ENCODE measurements at regions not wholly inside any gene's neighbourhood (a gene's known extent, or its start where the extent isn't known, plus 50 kb on each side); places are given as distances from the start of the nearest gene placed in this dataset.
A peak's percentile ranks its signal among the peaks of the same experiment; 100 is the strongest.

- Histone ChIP-seq H3K9me2 (ENCODE audit: insufficient read depth, low read length) (no peaks in the 10 kb centered on the region), H4K20me1 (ENCODE audit: insufficient read depth) (no peaks in the 10 kb centered on the region), H3K27ac (ENCODE audit: low read length) (no peak overlapping the region), H3K79me2 (replicated peaks; ENCODE audit: insufficient read depth, low read length) (no peaks in the 10 kb centered on the region), H3K9me3 (ENCODE audit: low read length) (no peaks in the 10 kb centered on the region), H3K4me2 (ENCODE audit: low read length) (no peak overlapping the region), H2AFZ (ENCODE audit: low read depth, low read length) (no peak overlapping the region), H3K4me3 (ENCODE audit: low read length) (no peak overlapping the region), H3F3A (ENCODE audit: insufficient read depth, low read length, poor library complexity, severe bottlenecking) (no peaks in the 10 kb centered on the region), H3K9ac (ENCODE audit: low read length) (no peak overlapping the region), H3K36me3 (ENCODE audit: insufficient read depth, low read length) (no peaks in the 10 kb centered on the region), H3K27me3 (ENCODE audit: insufficient read depth, low read depth, low read length) (no peaks in the 10 kb centered on the region)
- TF ChIP-seq TAF1 (IDR thresholded peaks at IDR 0.05; ENCODE audit: low read depth) (no peak), POLR2AphosphoS5 (IDR thresholded peaks at IDR 0.05) (no peak), EZH2 (IDR thresholded peaks at IDR 0.05; ENCODE audit: borderline replicate concordance, insufficient read depth, low read length, poor library complexity, severe bottlenecking) (no peak), RAD21 (conservative IDR thresholded peaks at IDR 0.05) (no peak), EP300 (conservative IDR thresholded peaks at IDR 0.05; ENCODE audit: poor library complexity, severe bottlenecking) (no peak), SMC3 (conservative IDR thresholded peaks at IDR 0.05; ENCODE audit: poor library complexity) (no peak), MXI1 (conservative IDR thresholded peaks at IDR 0.05; ENCODE audit: poor library complexity, severe bottlenecking) (no peak)
- TF ChIP-seq, protein P1, sequence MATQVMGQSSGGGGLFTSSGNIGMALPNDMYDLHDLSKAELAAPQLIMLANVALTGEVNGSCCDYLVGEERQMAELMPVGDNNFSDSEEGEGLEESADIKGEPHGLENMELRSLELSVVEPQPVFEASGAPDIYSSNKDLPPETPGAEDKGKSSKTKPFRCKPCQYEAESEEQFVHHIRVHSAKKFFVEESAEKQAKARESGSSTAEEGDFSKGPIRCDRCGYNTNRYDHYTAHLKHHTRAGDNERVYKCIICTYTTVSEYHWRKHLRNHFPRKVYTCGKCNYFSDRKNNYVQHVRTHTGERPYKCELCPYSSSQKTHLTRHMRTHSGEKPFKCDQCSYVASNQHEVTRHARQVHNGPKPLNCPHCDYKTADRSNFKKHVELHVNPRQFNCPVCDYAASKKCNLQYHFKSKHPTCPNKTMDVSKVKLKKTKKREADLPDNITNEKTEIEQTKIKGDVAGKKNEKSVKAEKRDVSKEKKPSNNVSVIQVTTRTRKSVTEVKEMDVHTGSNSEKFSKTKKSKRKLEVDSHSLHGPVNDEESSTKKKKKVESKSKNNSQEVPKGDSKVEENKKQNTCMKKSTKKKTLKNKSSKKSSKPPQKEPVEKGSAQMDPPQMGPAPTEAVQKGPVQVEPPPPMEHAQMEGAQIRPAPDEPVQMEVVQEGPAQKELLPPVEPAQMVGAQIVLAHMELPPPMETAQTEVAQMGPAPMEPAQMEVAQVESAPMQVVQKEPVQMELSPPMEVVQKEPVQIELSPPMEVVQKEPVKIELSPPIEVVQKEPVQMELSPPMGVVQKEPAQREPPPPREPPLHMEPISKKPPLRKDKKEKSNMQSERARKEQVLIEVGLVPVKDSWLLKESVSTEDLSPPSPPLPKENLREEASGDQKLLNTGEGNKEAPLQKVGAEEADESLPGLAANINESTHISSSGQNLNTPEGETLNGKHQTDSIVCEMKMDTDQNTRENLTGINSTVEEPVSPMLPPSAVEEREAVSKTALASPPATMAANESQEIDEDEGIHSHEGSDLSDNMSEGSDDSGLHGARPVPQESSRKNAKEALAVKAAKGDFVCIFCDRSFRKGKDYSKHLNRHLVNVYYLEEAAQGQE (IDR thresholded peaks at IDR 0.05; ENCODE audit: borderline replicate concordance): no peak
- TF ChIP-seq, protein P2, sequence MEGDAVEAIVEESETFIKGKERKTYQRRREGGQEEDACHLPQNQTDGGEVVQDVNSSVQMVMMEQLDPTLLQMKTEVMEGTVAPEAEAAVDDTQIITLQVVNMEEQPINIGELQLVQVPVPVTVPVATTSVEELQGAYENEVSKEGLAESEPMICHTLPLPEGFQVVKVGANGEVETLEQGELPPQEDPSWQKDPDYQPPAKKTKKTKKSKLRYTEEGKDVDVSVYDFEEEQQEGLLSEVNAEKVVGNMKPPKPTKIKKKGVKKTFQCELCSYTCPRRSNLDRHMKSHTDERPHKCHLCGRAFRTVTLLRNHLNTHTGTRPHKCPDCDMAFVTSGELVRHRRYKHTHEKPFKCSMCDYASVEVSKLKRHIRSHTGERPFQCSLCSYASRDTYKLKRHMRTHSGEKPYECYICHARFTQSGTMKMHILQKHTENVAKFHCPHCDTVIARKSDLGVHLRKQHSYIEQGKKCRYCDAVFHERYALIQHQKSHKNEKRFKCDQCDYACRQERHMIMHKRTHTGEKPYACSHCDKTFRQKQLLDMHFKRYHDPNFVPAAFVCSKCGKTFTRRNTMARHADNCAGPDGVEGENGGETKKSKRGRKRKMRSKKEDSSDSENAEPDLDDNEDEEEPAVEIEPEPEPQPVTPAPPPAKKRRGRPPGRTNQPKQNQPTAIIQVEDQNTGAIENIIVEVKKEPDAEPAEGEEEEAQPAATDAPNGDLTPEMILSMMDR (IDR thresholded peaks at IDR 0.05; ENCODE audit: poor library complexity, severe bottlenecking): no peak
These were observed 345.0 kb upstream of the SPRY2 start for GRCh38 chr13:80685942-80686341.

DNA sequence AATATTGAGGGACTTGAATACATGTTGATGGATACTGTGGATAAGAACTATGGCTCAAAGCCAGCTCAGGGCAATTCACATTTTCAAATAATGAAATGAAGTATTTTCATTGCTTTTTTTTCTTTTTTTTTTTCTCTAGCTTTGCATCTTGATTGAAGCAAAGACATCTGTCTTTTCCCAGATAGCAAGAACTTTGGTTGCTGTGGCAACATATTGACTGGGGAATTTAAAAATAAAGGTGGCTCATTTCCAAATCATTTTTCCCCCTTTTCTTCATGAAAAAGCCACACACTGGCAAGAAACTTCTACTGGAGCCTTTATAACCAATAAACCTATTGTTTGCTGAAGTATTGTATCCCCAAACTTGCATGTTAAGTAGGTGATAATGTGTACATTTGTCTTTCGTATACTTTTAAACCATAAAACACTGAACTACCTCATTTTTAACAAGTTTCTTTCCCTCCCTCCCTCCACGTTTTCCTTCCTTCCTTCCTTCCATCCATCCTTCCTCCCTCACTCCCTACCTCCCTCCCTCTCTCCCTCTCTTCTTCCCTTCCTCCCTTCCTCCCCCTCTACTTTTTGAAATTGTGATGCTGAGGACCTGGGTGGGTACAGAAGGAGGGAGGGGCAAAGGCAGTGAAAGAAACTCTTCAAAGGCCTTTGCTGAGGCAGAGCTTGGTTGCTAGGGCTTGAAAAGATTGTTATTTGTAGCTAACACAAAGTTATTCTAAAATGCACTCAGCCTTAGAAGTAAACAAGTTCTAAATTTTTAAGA is 343.5 kb upstream of the SPRY2 start:
- Histone ChIP-seq H3K4me2 (ENCODE audit: low read length) (peak overlapping the region; percentile 23), H3K4me3 (ENCODE audit: low read length) (peak overlapping the region; percentile 16), H3K36me3 (ENCODE audit: insufficient read depth, low read length) (no peaks in the 10 kb centered on the region), H3K9ac (ENCODE audit: low read length) (no peak overlapping the region), H2AFZ (ENCODE audit: low read depth, low read length) (no peak overlapping the region), H3K9me3 (ENCODE audit: low read length) (no peaks in the 10 kb centered on the region), H3K79me2 (replicated peaks; ENCODE audit: insufficient read depth, low read length) (no peaks in the 10 kb centered on the region), H3K9me2 (ENCODE audit: insufficient read depth, low read length) (no peaks in the 10 kb centered on the region), H4K20me1 (ENCODE audit: insufficient read depth) (no peaks in the 10 kb centered on the region), H3K27ac (ENCODE audit: low read length) (peak overlapping the region; percentile 32), H3K27me3 (ENCODE audit: insufficient read depth, low read depth, low read length) (no peaks in the 10 kb centered on the region), H3F3A (ENCODE audit: insufficient read depth, low read length, poor library complexity, severe bottlenecking) (no peaks in the 10 kb centered on the region)
- TF ChIP-seq EP300 (conservative IDR thresholded peaks at IDR 0.05; ENCODE audit: poor library complexity, severe bottlenecking): peak; percentile 52
- TF ChIP-seq POLR2AphosphoS5 (IDR thresholded peaks at IDR 0.05): no peak
- no peak for TF ChIP-seq MXI1 (conservative IDR thresholded peaks at IDR 0.05; ENCODE audit: poor library complexity, severe bottlenecking)
- TF ChIP-seq, protein P1 (IDR thresholded peaks at IDR 0.05; ENCODE audit: borderline replicate concordance): no peak
- no peak for TF ChIP-seq SMC3 (conservative IDR thresholded peaks at IDR 0.05; ENCODE audit: poor library complexity)
- TF ChIP-seq TAF1 (IDR thresholded peaks at IDR 0.05; ENCODE audit: low read depth): no peak
- TF ChIP-seq, protein P2 (IDR thresholded peaks at IDR 0.05; ENCODE audit: poor library complexity, severe bottlenecking): no peak
- no peak for TF ChIP-seq RAD21 (conservative IDR thresholded peaks at IDR 0.05)
- TF ChIP-seq EZH2 (IDR thresholded peaks at IDR 0.05; ENCODE audit: borderline replicate concordance, insufficient read depth, low read length, poor library complexity, severe bottlenecking): no peak
